GM18499 (cell line): ENCODE measurements at regions not wholly inside any gene's neighbourhood (a gene's known extent, or its start where the extent isn't known, plus 50 kb on each side); places are given as distances from the start of the nearest gene placed in this dataset.

Experiments used
- ATAC-seq: cut with Tn5 transposase; IDR thresholded peaks from one replicate; pipeline ENCODE4 v1.9.1; 2021; ENCODE audit warnings: moderate number of reproducible peaks; ENCODE audit not compliant: insufficient read depth, unreplicated experiment

- no peak for ATAC-seq
Measured at GRCh38 chr21:15149600-15150224, 84.9 kb upstream of the NRIP1 start.

- no peak for ATAC-seq
Measured at GRCh38 chr21:15151385-15152103, 86.7 kb upstream of the NRIP1 start.

- ATAC-seq, result no peak
Measured at GRCh38 chr21:15152591-15152990, 87.8 kb upstream of the NRIP1 start.

DNA sequence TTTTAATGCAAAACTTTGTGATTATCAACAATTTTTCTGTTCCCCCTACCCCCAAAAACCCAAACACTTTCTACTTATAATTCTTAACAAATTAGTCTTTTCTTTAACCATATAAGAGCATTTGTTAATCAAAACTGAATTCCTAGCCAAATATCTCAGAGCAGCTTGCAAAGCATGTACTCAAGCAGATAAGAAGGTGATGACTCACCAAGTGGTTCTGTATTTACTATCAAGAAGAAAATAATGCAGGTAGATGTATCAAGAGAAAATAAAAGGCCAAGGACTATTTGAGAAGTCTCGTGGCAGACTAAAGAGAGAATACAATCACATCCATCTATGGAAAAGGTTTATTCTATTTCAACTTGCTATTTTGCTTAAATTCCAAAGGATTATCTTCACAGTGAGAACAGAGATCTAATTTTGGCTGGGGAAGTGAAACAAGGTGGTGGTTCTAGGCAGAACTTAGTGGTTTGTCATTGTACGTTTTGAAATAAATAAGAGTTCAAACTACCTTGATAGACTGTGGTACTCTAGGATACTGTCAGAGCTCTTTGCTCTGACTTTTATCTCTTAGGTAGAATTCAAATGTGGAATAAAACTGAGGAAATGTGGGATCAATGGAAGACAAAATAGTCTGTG is 94.7 kb upstream of the NRIP1 start:
- ATAC-seq, result peak; percentile 97

GRCh38 chr21:15160136-15160535 is 95.3 kb upstream of the NRIP1 start:
- no peak for ATAC-seq

- ATAC-seq, result no peak
Measured at GRCh38 chr21:15162921-15163320, 98.1 kb upstream of the NRIP1 start.

GRCh38 chr21:15164273-15164672 is 99.5 kb upstream of the NRIP1 start:
- ATAC-seq, result no peak

GRCh38 chr21:15164678-15165303 is 100.0 kb upstream of the NRIP1 start:
- no peak for ATAC-seq

GRCh38 chr21:15170614-15171013 is 105.8 kb upstream of the NRIP1 start:
- no peak for ATAC-seq

DNA sequence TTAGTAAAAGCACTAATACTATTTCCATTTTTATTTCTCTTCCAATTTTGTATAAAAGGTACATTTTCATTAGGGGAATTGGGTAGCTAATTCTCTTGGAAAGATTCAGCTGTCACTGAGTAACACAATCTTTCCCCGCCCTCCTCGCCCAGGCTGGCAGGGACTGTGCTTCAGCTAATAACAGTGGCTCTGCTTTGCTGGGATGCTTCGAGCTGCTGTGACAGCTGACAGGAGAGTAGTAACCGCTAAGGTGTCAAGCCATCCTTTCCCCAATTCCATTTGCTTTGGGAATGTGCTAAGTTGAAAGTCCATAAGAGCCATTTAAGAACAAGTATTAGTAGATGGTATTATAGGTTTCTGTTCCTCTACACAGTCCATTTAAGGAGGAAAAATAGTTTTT is 106.7 kb upstream of the NRIP1 start:
- ATAC-seq, result no peak

- ATAC-seq, result no peak
Measured at GRCh38 chr21:15172963-15173362, 108.2 kb upstream of the NRIP1 start.

DNA sequence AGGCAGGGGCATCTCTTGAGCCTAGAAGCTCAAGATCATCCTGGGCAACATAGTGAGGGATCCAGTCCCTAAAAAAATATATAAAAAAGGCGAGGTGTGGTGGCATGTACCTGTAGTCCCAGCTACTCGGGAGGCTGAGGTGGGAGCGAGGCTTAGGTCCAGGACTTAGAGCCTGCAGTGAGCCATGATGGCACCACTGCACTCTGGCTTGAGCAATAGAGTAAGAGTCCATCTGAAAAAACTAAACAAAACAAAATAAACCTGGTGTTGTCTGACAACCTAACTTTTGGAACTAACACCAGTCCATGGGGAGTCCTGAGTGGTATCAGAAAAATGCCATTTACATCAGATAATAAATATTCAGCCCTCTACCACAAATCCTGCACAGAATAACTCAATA is 110.1 kb upstream of the NRIP1 start:
- no peak for ATAC-seq

DNA sequence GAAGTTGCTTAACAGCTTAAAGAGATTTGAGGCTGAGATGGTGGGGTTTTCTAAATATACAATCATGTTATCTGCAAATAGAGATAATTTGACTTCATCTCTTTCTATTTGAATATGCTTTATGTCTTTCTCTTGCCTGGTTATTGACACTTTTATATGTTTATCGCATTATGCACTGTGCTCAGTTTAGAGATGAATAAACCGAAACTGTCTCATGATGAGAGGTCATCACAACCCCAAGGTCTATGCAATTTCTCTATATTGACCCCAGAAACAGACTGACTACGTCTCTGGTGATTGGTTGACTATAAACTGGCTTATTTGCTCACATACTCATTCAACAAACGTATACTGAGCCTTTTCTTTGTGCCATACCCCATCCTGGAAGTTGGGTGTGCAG is 117.9 kb upstream of the NRIP1 start:
- ATAC-seq, result no peak

- ATAC-seq, result no peak
Measured at GRCh38 chr21:15183813-15184257, 119.0 kb upstream of the NRIP1 start.

- no peak for ATAC-seq
Measured at GRCh38 chr21:15190412-15190811, 125.6 kb upstream of the NRIP1 start.

DNA sequence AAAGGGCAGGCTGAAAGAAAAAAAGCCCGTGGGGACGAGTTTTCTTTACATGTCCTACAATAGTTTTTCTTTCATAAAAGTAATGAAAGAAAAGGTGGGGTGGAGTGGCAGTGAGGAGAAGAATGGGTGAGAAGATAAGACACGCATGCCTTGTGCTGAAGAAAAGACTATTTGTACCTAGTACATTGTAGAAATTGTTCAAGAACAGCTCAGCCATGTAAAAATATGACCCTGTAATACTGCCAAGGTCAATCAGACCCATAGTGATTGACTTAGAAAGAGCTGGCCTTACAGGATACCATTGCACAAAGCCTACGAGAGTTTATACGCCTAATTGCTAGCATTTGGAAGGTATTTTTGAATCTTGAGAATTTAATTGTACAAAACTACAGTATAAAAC is 126.0 kb upstream of the NRIP1 start:
- no peak for ATAC-seq

GRCh38 chr21:15191342-15191741 is 126.5 kb upstream of the NRIP1 start:
- no peak for ATAC-seq

GRCh38 chr21:15192243-15192642 is 127.4 kb upstream of the NRIP1 start:
- ATAC-seq, result no peak

DNA sequence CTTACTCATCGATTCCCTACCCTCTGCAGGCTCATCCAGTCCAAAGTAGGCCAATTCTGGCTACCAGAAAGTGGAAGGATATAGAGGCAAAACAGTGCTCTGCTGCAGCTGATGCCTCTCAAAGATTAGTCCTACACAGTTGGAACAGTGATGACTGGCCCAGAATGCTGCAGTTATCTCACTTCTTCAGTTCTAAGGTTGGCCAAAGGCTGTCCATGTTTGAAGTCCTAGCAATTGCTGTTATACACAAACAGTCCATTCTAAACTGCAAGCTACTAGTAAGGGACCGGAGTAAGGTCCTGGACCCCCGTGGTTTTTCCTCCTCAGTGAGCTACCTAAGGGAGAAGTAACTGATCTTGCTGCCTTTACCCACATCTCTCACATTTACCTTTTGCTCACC is 129.1 kb upstream of the NRIP1 start:
- ATAC-seq, result no peak

GRCh38 chr21:15195104-15195503 is 130.3 kb upstream of the NRIP1 start:
- no peak for ATAC-seq

- ATAC-seq, result no peak
Measured at GRCh38 chr21:15195768-15196167, 131.0 kb upstream of the NRIP1 start.
